Cardiac septum (tissue), 1 donor: ENCODE measurements at regions not wholly inside any gene's neighbourhood (a gene's known extent, or its start where the extent isn't known, plus 50 kb on each side); places are given as distances from the start of the nearest gene placed in this dataset.
A peak's percentile ranks its signal among the peaks of the same experiment; 100 is the strongest.

ENCODE experiments used
- DNase-seq: peaks from one replicate; pipeline ENCODE4 v3.0.0-alpha.2; 2020; ENCODE audit warnings: low spot score
- intact Hi-C: fragments of 100-400 bp; cut with DNase I; formaldehyde crosslinking; loops from one replicate; pipeline ENCODE4 v1.14.0; 2022
- donor health status: DM: no; HTN: no; CAD: no.

- peak; percentile 27 for DNase-seq
- intact Hi-C loops, result no loop called here
Observed at GRCh38 chr17:77692571-77693161, 265.8 kb upstream of the TNRC6C start.

GRCh38 chr17:77693301-77693700 lies 265.2 kb upstream of the TNRC6C start:
- intact Hi-C loops, result no loop called here

DNA sequence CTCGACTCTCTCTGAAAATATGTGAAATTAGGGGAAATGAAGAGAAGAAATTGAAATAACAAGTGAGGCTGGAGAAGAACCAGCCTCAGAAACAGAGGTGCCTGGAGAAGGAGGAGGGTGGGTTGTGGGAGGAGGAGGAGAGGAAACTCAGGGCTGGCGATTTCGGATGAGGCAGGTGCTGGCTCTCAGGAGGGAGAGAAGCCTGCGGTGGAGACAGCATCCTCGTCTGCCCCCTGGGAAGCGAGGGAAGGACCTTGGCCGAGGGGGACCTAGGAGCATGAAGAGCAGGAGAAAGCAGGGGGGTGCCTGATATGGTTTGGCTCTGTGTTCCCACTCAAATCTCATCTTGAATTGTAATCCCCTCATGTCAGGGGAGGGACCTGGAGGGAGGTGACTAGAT lies 264.7 kb upstream of the TNRC6C start:
- DNase-seq, result peak; percentile 26
- intact Hi-C loops, result no loop called here

More at GRCh38 chr17:77693301-77693700, 265.2 kb upstream of the TNRC6C start:
- peak; percentile 35 for DNase-seq

DNA sequence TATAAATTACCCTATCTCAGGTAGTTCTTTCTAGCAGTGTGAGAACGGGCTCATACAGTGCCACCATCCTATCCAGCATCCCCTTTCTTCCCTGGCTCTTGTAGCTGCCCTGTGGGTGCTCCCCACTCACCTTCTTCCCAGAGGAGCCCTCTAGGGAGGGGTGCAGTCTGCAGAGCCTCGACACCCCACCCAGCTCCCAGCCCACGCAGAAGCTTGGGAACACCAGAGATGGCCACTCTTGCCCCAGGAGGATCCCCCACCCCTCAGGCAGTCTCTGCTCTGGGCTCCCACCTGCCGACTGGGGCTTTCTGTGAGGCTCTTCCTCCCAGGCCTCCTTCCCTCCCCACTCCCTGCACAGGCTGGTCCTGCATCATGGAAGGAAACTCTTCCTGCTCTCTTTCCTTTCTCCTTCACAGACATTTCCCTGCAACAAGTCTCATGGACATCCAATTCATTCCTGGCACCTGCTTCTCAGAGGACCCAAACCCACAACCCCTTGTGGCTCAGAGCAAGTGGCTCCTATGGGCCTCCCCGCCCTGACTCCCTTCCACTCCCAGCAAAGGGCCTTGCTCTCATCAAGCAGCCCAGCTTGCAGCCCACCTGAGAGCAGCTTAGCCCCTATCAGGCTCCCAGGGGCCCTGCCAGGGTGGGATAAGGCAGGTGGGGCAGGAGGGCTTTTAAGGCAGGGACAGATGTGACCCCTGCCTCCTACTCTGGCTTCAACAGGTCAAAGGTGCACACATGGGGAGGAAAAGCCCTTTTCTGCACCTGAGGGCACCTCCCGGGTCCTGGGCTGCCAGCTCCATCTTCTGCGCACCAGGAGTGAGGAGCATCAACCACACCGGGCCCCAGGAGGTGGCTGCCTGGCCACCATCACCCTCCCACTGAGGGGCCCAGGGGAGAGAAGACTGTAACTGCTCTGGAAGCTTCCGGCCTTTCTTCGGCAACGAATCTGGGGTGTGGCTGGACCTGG lies 263.8 kb upstream of the TNRC6C start:
- intact Hi-C loops, result no loop called here
- DNase-seq, result peak; percentile 62

DNA sequence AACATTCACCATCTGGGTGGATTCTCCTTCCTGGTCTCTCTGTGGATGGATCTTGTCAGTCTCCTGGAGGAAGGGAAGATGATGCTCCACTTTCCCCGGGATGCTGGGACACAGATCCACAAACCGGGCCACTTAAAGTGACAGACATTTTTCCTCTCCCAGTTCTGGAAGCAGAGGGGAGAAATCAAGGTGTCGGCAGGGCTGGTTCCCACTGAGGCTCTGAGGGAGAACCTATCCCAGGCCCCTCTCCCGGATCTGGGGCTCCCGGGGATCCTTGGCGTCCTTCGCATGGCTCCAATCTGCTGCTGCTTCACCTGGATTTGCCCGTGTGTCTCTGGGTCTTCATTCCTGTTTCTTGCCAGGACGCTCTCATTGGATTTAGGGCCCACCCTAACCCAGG lies 263.1 kb upstream of the TNRC6C start:
- DNase-seq, result peak; percentile 68

GRCh38 chr17:77696151-77696720 lies 262.3 kb upstream of the TNRC6C start:
- intact Hi-C loops, result no loop called here
- DNase-seq, result peak; percentile 59

More for the DNA sequence above, 263.1 kb upstream of the TNRC6C start:
- intact Hi-C loops, result no loop called here

GRCh38 chr17:77696721-77697460 lies 261.6 kb upstream of the TNRC6C start:
- intact Hi-C loops, result no loop called here

DNA sequence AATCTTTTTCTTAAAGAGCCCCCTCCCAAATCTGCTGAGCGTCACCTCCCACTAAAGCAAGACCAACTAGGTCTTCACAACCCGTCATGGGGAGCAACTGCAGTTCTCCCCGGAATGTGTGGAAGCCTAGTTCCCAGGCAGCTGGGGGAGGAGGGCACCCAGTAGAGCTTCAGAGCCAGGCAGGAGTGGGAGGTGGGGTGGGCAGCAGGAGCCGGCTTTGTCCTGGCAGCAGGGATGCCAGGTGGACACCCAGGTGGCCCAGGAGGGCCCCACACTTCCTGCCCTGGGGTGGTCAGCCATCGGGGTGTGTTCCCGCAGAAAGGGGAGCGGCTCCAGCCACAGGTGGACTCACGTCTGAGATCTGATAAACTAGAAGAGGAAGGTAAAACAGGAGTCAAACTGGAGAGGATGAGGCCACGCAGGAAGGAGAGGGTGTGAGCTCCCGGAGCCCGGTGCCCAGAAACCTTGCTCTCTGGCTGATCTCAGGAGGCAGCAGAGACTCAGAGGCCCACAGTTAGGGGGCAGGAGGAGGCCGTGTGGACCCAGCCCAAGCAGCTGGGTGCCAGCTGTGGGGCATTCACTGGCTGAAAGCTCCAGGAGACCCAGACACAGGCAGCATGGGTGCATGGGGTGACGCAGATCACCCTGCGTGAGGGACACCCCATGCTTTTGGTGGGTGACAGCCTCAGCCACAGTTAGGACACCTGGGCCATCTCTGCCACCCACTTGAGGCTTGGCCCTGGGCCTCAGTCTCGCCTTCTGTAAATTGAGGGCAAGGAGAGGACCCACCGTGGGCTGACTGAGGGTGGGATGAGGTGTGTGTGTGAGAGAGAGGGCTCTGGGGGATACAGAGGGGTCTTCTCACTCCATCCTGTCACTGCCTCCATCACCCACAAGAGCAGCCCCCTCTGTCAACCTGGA lies 260.8 kb upstream of the TNRC6C start:
- intact Hi-C loops, result no loop called here
- peak; percentile 46 for DNase-seq

More at GRCh38 chr17:77696721-77697460, 261.6 kb upstream of the TNRC6C start:
- peak; percentile 70 for DNase-seq

DNA sequence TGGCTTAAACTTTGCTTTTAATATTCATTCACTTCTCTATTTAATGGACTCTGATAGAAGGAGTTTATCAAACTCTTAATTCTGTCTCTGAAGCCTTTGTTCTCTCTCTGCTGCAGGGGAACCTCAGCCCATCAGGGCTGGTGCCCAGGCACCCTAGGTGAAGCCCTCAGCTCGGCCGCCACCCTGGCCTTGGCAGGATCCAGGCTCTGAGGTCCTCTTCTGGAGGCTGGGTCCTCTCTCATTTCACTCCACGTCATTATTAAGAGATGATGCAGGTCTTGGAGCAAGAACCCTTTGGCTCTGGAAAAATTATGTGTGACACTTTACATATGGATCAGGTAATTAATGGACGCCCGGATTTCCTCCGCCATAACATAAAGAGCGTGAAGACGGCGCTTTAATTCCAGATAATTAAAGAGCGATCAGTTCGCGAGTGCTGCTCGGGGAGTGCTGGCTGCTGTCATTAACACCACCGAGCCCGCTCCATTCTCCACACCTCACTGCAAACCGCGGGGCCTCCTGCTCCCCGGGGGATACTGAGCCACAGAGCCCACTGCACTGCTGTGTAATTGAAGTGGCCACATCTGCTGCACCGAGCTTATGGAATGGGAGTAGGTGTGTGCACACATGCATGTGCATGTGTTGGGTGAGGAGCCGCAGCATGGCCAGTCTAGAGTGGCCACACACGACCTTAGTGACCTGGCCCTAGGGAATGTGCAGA lies 259.4 kb upstream of the TNRC6C start:
- intact Hi-C loops, result no loop called here
- peak; percentile 24 for DNase-seq

DNA sequence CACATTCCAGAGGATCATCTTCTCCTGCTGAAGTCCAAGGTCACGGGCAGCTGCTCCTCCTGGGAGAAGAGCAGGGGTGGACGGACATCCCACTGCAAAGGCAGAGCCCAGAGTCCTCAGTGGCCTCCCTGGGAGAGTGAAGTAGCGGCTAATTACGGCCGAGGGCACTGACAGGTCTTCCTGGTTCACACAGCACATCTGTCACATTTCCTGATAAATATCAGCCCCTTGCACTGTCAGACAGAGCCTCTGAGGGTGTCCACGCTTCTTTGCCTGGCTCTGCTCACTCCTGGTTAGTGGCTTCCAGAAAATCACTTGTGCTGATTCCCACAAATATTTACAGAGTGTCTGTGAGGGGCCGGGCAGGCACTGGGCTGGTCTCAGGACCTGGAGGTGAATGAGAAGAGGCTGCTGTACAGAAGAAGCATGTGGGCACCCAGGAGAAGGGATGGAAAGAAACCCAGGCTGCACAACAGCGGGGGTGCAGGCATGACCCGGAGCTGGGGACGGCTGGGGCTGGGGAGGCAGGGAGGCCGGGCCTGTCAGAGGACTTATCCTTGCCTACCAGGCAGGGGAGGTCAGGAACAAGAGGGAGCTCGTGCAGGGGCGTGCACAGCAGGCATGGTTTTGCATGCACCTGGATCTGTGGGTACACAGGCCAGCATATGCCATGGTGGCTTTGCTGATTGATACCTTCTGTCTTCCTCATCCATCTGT lies 258.2 kb upstream of the TNRC6C start:
- intact Hi-C loops, result no loop called here
- DNase-seq, result peak; percentile 56

- DNase-seq, result peak; percentile 17
- intact Hi-C loops, result no loop called here
Observed at GRCh38 chr17:77701996-77702395, 256.5 kb upstream of the TNRC6C start.

- intact Hi-C loops, result no loop called here
- DNase-seq, result peak; percentile 24
Observed at GRCh38 chr17:77704048-77704815, 254.3 kb upstream of the TNRC6C start.

DNA sequence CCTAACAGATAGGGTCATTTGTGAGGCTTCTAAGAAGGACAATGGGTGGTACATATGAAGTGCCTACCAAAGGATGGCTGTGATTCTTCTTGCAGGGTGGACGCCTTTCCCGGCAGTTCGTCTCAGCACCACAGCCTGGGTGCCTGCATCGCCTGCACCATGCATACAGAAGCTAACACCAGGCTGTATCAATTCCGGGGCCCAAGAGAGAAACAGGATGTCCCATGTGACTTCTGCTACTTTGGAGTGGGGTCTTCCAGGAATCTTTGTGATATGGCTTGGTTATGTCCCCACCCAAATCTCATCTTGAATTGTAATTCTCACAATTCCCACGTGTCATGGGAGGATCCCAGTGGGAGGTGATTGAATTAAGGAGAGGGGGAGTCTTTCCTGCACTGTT lies 251.6 kb upstream of the TNRC6C start:
- intact Hi-C loops, result no loop called here
- DNase-seq, result peak; percentile 31

GRCh38 chr17:77707546-77707945 lies 251.0 kb upstream of the TNRC6C start:
- peak; percentile 57 for DNase-seq
- intact Hi-C loops, result no loop called here

DNA sequence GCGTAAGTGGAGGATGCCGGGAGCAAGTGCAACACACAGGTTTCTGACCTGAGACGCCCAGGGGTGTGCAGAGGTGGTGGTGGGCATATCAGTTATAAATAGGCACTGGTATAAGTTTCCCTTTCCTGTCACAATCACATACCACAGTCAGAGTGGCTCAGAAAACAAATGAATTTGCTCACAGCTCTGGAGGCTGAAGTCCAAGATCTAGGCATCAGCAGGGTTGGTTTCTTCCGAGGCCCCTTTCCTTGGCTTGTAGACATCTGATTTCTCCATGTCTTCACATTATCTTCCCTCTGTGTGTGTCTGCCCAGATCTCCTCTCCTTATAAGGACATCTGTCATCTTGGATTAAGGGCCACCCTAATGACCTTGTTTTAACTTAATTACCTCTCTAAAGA lies 250.5 kb upstream of the TNRC6C start:
- intact Hi-C loops, result no loop called here
- DNase-seq, result peak; percentile 12

GRCh38 chr17:77708936-77709335 lies 249.6 kb upstream of the TNRC6C start:
- DNase-seq, result peak; percentile 22
- intact Hi-C loops, result no loop called here

DNA sequence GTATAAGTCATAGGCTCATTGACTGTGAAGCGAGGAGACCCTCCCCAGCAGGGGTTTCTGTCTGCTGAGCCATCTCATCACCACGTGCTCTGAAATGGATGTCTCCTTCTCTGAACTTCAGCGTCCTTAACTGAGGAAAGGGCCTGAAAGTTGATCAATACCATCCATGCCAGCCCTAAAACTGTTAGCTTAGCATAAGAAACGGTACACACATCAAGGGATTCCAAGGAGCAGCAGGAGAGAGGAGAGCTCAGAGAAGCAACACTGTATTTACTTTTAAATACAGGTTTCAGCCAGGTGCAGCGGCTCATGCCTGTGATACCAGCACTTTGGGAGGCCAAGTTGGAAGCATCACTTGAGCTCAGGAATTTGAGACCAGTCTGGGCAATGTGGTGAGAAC lies 248.9 kb upstream of the TNRC6C start:
- no peak for DNase-seq
- intact Hi-C loops, result no loop called here
